Hematopoietic multipotent progenitor cell treated with erythropoietin and hydrocortisone succinate and interleukin-3 and kit ligand, for 17 days (in vitro differentiated cells): ENCODE measurements at regions not wholly inside any gene's neighbourhood (a gene's known extent, or its start where the extent isn't known, plus 50 kb on each side); places are given as distances from the start of the nearest gene placed in this dataset.

Experiments
- DNase-seq: peaks from one replicate; pipeline ENCODE4 v3.0.0-alpha.2; 2015; ENCODE audit warnings: low spot score

DNA sequence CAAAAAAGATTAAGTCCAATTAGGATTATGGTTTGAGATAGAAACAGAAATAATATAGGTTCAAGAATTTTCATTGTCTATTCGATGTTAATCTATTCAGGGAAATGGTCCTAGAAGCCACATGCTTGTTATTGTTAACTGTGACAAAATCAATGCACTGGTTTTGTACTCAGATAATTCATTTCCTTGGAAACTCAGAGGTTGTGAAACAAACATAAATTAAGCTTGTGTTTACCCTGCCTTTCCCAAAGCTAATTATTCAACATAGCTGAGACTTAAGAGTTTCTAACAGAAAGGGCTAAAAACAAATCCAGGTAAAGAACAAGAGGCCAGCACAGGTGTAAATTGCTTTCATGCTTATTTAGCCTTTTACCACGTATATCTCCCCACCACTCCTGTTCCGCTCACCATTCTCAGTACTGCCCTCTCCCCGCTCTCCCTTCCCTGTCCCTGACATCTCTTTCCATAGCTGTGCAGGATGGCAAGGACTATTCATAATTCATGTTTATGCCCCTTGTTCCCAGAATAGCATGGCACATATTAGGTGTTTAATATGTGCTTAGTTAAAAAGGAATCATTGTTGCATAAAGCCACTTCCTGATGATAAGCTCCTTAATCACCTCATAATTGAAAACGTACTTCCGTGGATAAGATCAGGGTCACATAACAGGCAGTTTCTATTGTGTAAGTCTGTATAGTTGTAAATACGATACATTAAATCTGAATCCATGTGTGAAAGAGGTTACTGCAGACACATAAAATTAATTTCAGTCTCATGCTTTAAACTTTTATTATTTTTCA, 131.8 kb upstream of the USP15 start:
- DNase-seq, result no peak

GRCh38 chr12:62129291-62129690, 130.9 kb upstream of the USP15 start:
- DNase-seq, result no peak

GRCh38 chr12:62130402-62130801, 129.8 kb upstream of the USP15 start:
- no peak for DNase-seq

DNA sequence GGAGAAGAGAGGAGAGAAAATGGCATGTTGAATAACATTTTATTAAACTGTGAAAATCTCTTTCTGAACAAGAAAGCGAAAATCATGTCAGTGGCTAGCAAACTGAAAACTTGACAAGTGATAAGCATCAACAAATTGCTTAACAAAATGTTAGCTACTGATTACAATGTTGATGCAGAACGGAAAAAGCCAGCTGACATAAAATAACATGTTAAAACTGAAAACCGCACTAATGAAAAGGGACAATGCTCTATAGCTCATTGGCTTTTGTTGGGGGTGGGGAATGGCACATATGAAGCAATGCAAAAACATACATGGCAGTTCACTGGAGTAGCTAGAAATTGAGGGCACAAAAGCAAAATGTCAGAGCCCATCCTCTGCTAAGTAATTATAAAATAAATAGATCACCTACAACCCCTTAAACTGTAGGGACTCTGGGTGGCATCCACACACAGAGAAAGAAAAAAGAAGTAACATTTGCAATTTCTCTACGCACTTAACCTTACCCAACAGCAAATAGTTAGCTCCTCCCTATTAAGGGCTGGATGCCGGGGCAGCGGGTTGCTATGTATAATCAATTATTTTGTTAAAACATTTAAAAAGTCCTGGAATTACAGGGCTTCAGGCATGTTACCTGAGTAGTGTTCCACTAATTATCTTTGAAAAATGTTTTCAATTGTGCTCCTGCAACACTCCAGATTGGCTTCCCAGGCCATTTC, 129.2 kb upstream of the USP15 start:
- no peak for DNase-seq

GRCh38 chr12:62133440-62133839, 126.8 kb upstream of the USP15 start:
- DNase-seq, result no peak

- no peak for DNase-seq
Observed at GRCh38 chr12:62135553-62136200, 124.5 kb upstream of the USP15 start.

DNA sequence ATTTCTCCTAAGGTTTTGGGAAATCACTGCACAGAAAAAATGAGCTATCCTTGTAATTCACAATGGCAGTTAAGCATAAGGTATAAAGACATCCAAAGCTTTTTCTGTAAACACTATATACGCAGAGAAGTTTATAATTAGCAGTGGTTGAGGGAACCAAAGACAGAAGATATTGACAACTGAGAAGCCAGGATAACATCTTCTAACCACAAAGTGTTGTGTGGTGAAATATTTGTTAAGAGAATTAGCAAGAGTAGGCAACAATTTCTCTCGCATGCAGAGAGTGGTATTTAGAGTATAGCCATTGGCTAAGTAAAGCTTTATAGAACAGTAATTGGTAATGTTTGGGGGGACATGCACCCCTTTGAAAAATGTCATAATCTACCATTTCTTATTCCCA, 123.7 kb upstream of the USP15 start:
- DNase-seq, result no peak

GRCh38 chr12:62138527-62138926, 121.7 kb upstream of the USP15 start:
- no peak for DNase-seq

- DNase-seq, result no peak
Observed at GRCh38 chr12:62146318-62146717, 113.9 kb upstream of the USP15 start.

DNA sequence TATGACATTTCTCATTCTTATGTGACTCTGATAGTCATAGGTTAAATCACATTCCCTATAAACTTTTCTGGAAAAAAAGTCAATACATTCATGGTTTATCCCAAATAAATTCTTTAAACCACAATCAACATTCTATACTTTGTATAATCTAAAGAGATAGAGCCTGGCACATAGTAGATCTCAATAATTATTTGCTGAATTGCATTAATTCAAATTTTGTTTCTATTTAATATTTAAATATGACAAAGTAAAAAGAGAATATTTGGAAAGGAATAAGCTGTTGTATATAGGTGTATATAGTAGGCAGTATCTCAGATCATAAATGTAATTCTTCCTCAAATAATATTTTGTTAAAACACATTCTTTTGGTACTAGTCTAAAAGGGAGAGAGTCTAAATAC, 102.2 kb upstream of the USP15 start:
- no peak for DNase-seq

DNA sequence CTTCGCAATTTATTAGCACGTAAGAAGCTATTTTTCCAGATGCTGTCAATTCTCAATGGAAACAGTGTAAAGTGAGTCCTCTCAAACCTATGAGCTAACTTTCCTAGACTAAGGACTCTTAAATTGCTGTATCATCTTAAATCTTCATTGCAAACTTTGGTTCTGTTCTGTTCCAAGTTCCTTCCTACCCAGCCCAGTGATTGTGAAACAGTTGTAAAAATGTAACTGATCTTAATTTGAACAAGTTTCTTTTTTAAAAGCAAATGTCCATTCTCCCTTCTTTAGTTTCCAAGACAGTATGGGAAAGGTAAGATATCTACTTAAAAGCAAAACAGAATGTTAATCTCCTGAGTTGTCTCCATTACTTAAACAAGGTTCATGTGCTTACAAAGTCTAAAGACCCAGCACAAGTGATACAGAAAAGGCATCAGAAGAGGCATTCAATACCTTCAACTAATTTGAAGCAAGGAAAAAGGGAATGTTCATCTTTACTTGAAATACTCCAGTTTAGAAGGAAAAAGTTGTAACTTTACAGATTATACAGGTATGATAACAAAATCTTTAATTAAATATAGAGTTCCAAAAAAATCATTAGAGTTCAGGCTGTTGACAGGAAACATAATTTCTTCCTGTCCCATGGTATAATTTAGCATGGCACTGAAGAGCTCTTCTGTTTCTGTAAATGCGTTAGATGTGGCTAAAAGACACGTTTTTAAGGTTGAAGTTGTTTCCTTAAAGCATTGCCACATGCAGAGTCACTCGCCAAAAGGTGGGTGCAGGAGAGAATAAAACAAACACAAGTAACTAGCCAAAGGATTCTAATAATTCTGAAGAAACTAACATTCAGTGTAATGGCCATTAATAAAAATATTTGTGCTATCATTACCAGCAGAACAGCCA, 101.5 kb upstream of the USP15 start:
- no peak for DNase-seq

- DNase-seq, result no peak
Observed at GRCh38 chr12:62162214-62162613, 98.0 kb upstream of the USP15 start.

DNA sequence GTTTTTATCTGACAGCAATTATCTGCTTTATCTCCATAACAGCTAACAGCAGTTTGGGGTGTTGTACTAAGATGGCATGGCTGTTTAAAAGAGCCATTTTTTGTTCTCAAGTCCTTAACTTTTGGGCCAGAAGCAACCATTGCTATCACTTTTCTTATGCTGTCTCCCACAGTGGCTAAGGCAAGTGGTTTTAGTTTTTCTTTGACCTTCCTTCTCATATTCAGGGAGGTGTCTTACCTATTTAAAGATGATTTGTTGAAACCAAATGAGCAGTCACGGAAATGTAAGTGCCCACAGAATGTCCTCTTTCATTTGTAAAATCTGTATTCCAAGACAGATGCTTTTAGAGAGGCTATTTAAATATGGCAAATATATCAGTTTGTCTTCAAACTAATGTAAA, 96.8 kb upstream of the USP15 start:
- DNase-seq, result no peak

DNA sequence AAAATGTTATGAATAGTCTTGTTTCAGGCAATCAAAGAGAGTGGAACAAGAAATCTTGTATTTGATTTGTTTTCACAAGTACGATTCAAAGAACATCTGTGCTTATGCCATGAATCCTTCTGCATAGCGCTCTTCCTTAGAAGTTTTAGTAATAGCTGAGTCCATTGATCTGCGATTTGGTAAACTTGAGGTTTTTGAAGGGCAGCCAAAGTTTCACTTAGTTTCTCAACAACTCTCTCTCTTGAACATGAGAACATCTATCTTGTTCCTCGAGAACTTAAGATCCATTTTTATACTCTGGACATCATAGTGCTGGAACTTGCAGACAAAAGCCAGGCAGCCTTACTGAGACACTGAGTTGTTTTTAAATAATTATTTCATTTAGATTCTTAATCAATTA, 96.2 kb upstream of the USP15 start:
- DNase-seq, result no peak

DNA sequence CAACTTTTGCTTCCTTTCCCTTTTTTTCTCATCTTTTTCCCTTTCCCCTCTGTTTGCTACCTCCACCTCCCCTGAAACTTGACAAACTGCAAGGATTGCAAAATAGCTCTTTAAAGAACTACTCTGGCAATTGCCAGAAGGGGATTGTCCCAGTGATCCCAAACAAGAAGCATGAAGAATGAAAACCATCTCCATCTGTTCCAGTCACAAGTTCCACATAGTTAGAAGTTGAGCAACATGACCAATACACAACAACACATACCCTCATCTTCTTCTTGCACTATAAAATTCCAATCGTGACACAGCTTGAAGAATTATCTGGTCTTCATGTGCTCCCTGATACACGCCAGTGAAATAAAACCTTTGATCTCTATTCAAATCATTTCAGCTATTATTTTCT, 93.7 kb upstream of the USP15 start:
- DNase-seq, result no peak

GRCh38 chr12:62168411-62168810, 91.8 kb upstream of the USP15 start:
- DNase-seq, result no peak

- DNase-seq, result no peak
Observed at GRCh38 chr12:62170241-62170640, 90.0 kb upstream of the USP15 start.

DNA sequence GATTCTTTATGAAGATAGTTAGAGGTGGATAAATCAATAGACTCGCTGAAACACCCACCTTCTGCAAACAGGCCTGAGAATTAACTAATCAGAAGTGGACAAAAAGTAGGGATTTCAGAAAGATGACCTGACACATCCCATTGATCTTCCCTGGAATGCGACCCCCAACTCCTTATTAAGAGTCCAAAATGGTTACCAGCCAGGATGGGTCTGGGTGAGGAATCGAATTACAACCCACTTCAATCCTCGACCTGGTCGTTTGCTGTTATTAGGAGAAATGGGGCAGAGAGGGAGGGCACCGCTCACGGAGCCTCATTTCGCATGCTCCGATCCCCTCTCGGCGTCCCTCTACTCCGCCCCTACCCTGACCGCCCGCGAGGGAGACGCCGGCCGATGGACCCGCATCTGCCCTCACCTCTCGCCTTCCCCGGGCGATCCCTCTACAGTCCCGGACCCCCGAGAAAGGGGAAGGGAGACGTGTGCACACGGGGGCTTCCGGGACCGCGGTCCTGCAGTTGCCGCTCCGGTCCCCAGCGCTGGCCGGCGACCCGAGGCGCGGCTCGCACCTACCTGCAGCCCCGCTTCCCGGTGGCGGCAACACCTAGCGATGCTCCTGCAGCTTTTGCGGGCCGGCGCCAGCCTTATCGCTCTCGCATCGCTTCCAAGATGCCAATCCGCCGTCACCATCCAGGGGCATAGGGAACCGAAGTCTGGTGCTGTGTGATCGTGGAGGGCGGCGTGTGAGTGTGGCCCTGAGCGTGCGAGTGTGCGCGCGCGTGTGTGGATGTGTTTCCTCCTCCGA, 69.3 kb upstream of the USP15 start:
- DNase-seq, result no peak

DNA sequence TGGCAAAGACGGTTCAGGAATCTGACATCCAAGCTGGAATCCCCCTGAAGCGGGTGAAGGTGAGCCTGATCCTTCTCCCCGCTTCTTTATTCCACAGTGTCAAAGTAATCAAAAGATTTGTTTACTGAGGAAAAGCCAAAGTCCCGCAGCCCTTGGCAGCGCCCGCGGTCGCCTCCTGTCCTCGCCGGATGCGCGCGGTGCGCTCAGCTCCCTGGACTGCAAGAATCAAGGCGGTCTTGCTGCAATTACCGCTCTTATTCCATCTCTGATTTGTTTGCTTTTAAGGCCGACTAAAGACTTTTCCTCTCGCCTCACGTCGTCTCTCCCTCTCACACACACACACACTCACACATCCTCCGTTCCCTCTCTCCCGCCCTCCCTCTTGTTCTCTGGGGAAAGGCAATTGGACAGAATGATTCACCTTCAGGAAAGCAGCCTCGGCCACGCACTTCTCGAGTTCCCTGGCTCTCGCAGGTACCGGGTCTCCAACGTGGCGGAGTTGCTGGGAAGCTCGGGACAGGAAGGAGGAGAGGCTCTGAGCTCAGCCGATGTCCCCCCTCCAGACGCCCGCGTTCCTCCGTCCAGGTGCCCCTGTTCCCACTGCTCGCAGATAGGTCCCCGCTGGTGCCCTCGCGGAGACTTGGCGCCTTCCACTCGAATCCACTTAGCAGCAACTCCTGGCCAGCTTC, 68.6 kb upstream of the USP15 start:
- DNase-seq, result no peak

DNA sequence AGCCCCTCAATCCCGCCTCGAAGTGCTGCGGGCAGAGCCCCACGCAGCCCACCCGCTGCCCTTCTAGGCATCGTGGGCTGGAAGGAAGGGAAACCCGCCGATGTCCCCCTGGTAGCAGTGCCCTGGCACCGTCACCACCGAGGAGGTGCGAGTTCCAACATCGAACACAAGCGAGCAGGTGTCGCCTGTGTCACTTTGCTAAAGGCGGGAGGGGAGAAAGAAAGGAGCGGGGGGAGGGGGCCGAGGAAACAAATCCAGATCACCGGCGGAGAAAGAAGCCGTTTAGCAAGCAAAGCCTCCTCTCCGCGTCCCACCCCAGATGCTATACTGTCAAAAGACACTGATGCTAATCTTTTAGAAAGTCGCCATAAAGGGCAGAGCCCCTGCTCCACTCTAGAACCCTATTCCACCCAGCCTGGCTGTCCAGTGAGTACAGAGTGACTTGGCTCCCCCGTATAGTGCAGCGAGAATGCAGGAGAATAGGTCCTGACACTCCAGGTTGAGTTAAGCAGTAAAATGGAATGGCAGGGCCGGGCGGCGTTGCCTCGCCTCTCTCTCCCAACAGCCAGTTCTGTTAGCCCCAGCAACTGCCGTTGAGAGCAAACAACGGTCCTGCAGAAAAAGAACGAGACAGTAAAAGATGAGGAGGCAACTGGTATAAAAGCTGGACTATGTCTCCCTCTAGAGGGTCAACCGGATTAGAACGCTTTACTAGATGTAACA, 67.9 kb upstream of the USP15 start:
- peak; percentile 86 for DNase-seq
